ENCODE measurements at regions not wholly inside any gene's neighbourhood (a gene's known extent, or its start where the extent isn't known, plus 50 kb on each side); places are given as distances from the start of the nearest gene placed in this dataset.

- no peak for DNase-seq
Measured at GRCh38 chr4:24417206-24417605, 167.1 kb downstream of the DHX15 start.

- DNase-seq, result no peak
Measured at GRCh38 chr4:24416293-24416692, 168.1 kb downstream of the DHX15 start.

GRCh38 chr4:24413311-24413784, 171.0 kb downstream of the DHX15 start:
- no peak for DNase-seq

DNA sequence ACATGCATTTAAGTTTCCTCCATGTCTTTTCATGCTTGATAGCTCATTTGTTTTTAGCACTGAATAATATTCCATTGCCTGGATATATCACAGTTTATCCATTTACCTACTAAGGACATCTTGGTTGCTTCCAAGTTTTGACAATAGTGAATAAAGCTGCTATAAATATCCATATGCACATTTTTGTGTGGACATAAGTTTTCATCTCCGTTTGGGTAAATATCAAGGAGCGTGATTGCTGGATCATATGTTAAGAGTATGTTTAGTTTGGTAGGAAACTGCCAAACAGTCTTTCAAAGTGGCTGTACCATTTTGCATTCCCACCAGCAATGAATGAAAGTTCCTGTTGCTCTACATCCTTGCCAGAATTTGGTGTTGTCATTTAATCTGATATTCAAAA, 172.5 kb downstream of the DHX15 start:
- DNase-seq, result no peak

DNA sequence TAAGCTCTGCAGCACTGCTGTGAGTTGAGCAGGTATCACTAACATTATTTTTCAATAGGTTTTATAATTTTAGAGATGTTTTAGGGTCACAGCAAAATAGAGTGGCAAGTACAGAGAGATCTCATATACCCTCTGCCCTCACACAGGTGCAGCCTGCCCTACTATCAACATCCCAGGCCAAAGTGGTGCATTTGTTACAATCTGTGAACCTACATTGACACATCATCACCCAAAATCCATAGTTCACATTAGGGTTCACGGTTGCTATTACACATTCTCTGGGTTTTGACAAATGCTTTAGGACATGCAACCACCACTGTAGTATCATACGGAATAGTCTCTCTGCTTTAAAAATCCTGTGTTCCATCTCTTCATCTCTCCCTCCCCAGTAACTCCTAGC, 173.1 kb downstream of the DHX15 start:
- no peak for DNase-seq

- DNase-seq, result no peak
Measured at GRCh38 chr4:24408640-24409039, 175.7 kb downstream of the DHX15 start.

GRCh38 chr4:24405926-24406325, 178.4 kb downstream of the DHX15 start:
- no peak for DNase-seq

DNA sequence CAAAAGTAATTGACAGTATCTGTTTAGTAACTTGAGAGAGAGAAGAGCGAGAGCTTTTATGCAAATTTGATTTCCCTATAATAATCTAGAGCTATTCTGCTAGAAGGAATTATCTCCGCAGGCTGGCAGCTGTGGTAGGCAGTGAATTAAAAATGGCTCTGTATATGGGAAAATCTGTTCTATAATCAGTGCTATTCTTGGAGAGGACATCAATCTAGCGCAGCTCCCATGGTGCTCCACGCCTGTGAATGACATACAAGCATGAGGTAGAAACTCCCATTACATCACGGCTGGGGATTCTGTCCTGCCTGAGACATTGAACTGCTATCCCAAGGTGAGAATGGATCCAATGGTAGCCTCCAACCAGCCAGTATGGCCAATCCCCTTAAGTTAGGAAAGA, 179.0 kb downstream of the DHX15 start:
- DNase-seq, result no peak

DNA sequence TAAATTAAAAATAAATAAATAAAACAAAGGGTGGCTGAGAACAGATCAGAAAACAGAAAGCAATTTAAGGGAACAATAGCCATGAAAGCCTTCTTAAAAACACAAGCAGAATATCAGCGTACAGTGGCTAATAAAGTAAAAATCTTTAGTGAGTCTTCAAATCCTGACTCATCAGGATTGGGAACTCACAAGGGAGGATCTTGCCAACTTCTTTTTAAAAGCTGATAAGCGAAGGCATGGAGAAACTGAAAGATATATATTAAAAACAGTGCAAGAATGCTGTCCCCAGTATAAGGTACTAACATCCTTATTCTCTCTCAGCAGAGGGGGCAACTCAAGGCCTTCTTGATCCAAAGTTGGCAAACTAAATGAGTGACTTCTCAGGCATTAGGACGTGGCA, 180.1 kb downstream of the DHX15 start:
- DNase-seq, result no peak

- DNase-seq, result no peak
Measured at GRCh38 chr4:24403265-24403664, 181.1 kb downstream of the DHX15 start.

- DNase-seq, result no peak
Measured at GRCh38 chr4:24400537-24400936, 183.8 kb downstream of the DHX15 start.

DNA sequence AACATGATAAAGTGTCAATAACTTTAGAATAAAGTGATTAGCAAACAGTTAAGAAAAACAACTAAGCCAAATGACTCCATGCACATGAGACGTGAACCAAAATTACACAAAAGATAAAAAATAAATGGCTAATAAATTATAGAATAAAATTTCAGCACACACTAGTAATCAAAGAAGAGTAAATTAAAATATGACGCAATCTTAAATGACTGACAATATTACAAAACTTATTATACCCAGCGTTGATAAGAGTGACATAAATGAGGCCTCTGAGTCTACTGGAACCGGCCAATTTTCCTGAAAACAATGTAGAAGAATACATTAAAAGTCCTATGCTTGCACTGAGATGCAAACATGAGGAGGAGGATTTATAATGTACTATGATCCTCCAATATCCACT, 187.4 kb downstream of the DHX15 start:
- DNase-seq, result no peak

DNA sequence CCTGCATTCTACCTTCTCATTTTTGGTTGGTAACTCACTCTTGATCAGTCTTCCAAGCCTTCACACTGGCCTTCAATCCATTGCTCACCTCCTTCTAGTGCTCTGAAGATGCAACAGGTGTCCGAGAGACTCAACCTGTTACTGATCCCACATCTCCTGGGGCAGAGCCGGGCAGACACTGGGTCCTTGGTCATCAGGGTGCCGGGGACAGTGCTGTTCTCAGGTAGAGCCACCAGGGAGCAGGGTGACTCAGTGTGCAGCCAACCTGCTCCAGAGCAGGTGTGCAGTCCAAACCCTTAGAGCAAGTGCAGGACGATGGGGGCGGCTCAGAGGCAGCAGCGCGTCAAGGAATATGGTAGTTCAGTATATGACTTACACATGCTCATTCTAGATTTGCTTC, 188.4 kb downstream of the DHX15 start:
- no peak for DNase-seq

DNA sequence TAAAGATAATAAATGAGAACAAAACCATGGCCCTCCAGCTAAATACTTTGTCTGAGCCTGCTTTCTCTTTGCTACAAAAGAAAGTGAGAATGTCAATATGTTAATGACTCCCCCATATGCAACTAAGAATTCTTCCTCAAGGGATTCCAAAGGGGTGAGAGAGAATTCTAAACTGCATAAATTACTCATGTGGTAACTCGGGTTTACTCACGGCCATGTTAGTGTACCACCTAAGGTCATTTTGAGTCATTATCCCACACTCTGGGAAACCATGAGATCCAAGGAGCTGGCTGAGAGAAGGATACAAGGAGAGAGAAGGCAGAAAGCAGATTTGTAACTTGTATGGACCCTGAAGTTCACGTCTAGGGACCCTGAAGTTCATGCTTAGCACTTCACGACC, 190.3 kb downstream of the DHX15 start:
- no peak for DNase-seq

DNA sequence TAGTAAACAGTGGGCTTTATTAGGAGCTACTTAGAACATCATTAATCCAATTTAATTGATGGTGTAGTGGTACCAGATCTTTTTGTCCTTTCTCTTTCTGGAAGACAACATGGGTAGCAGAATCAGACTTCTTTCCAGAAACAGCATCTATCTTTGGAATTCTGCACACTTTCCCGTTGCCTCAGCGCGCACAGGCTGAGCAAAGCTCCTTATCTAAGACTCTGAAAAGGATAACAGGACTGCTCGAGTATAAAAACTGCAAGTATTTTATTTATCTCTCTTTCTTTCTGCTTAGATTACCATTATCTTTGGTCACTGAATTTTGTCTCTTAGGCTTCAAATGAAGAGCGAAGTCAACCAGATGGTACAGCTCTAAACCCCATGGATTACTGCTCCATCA, 191.7 kb downstream of the DHX15 start:
- DNase-seq, result no peak

- no peak for DNase-seq
Measured at GRCh38 chr4:24382381-24382780, 202.0 kb downstream of the DHX15 start.

DNA sequence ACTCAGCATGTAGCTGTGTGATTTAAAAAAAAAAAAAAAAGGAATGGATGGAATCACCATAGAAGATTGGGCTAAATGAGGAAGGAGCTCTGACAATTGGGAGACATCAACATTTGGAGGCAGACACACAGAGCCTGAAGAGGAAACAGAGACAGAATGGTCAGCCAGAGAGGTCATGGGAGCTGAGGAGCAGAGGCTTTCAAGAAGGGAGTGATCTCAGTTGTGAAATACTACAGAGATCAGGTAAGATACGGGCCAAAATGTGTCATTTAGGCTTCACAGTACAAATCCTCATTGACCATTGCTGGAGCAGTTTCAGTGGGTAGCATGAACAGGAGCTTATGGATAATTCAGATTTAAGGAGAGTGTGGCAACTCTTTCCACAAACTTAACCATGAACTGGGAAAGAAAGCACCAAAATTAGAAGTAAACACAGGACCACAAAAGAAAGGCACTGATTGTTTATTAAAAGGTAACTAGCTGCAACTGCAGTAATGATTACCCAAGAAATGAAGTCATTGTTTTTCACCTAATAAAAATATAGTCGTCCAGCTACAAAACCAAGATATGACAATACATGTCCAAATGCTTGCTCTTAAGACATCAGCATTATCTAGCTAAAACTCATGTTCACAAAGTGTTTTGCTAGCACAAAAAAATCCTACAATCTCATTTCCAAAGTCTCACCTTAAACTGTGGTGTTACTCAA, 203.2 kb downstream of the DHX15 start:
- no peak for DNase-seq

DNA sequence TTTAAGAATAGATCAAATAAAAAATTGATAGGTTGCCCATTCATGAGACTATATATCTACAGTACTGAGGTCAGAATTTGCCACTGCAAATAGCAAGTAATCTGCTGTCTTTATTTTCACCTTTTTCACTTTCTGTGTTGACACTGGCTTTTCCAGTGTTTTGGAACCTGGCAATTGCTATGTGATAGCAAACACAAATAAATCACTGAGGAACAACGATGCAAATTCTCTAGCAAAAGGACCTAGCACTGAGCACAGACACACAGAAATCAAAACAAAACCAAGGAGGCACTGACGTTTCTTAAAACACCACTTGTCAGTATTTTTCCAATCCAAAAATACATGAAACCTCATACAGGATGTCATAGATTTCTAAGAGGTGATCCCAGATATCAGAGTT, 210.7 kb downstream of the DHX15 start:
- DNase-seq, result no peak

GRCh38 chr4:24372881-24373280, 211.5 kb downstream of the DHX15 start:
- no peak for DNase-seq

GRCh38 chr4:24372341-24372740, 212.0 kb downstream of the DHX15 start:
- DNase-seq, result no peak

DNA sequence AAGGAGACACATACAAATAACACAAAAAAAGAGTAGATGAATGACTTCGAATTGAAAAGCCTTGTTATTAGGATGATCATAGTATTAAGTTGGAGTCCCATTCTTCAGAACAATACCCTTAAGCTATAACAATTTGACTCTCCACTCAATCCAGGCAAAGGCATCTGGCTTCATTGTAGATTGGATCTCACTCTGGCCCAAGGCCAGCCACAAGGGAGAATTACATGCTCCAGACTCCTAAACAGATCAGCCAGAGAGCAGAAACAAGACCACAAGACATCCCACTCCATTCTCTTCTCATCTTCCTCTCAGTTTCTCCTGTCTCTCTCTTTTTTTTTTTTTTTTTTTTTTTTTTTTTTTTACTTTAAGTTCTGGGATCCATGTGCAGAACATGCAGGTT, 213.9 kb downstream of the DHX15 start:
- DNase-seq, result no peak

DNA sequence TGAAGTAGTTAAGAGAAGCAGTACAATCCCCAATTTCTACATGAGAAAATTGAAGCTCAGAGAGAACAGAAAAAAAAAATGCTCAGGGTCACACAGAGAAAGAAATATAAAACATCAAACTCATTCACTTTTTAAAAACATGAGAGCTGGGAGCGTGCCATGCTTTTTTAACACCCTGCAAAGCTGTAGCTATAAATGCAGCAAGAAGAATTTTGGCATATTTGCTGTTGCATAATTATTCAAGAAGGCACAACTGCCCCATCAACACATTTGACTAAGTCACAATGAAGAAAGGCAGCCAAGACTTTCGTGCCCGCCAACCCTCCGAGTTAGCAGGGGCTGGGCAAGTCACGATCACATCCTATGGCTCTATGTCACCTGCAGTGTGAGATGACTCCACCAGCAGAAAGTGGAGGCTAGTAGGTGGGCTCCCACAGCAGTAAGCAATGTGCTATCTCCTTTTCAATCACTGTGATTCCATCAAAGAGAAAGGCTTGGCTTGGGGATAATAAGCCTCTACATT, 214.8 kb downstream of the DHX15 start:
- no peak for DNase-seq

DNA sequence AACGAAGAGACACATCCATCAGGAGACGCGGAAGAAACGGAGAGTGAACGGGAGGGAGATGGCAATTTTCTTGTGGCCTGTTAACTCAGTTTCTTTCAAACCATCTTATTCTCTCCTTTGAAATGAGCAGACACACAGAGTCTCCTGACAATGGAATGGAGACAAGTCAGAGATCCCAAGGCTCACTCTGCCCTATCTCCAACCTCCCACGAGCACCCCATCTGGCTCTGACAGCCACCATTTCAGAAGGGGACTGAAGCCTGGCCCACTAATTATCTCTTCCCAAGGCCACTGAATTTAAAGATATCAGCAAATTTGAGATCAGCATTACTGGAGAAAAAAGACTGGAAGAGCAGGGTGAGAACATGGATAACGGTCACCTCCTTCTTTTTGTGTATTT, 215.6 kb downstream of the DHX15 start:
- no peak for DNase-seq

GRCh38 chr4:24364852-24365251, 219.5 kb downstream of the DHX15 start:
- no peak for DNase-seq

- no peak for DNase-seq
Measured at GRCh38 chr4:24364249-24364648, 220.1 kb downstream of the DHX15 start.
